CD14-positive monocyte (primary cell): ENCODE measurements at regions not wholly inside any gene's neighbourhood (a gene's known extent, or its start where the extent isn't known, plus 50 kb on each side); places are given as distances from the start of the nearest gene placed in this dataset.

Experiments used
- DNase-seq, 3 donors: peaks; one replicate each; pipeline ENCODE4 v3.0.0-alpha.2; 2011 to 2022
- H2AFZ ChIP-seq: 2 replicates; pipeline ENCODE4 v1.6.0; 2012; ENCODE audit warnings: mild to moderate bottlenecking, low read depth, low read length, inconsistent platforms; ENCODE audit not compliant: insufficient read depth, poor library complexity, severe bottlenecking
- H3K27ac ChIP-seq, 2 donors: 1 replicate in 1 of 2; 2 replicates in 1 of 2; pipeline ENCODE4 v1.5.1; 2012 to 2013; ENCODE audit warnings: low read length in 2 of 2, control low read depth in 1 of 2, inconsistent platforms in 1 of 2, low read depth in 1 of 2, mild to moderate bottlenecking in 1 of 2
- H3K27me3 ChIP-seq, 2 donors: one replicate each; pipeline versions ENCODE4 v1.6.0 to v1.6.1; 2011 to 2013; ENCODE audit warnings: low read length in 2 of 2; ENCODE audit not compliant: control insufficient read depth in 2 of 2, insufficient read depth in 2 of 2
- H3K36me3 ChIP-seq, 2 donors: replicated peaks in 1 of 2; 1 replicate in 1 of 2; 2 replicates in 1 of 2; pipeline versions ENCODE4 v1.5.1 to v1.6.1; 2012 to 2013; ENCODE audit warnings: low read length in 2 of 2, control low read depth in 1 of 2, inconsistent platforms in 1 of 2, mild to moderate bottlenecking in 1 of 2; ENCODE audit not compliant: insufficient read depth in 2 of 2, control insufficient read depth in 1 of 2
- H3K4me1 ChIP-seq, 2 donors: 1 replicate in 1 of 2; 2 replicates in 1 of 2; pipeline versions ENCODE4 v1.5.1 to v1.6.1; 2012 to 2013; ENCODE audit warnings: low read length in 2 of 2, control low read depth in 1 of 2, inconsistent platforms in 1 of 2, mild to moderate bottlenecking in 1 of 2, moderate library complexity in 1 of 2; ENCODE audit not compliant: insufficient read depth in 2 of 2, control insufficient read depth in 1 of 2
- H3K4me2 ChIP-seq: replicated peaks from 2 replicates; pipeline ENCODE3; 2012; ENCODE audit warnings: low read length, moderate library complexity, mild to moderate bottlenecking; ENCODE audit not compliant: poor library complexity, severe bottlenecking; ENCODE audit errors: extremely low read depth
- H3K4me3 ChIP-seq, 3 experiments: fragments of 200-600 bp in 1 of 3; sonication (generic) in 1 of 3; replicated peaks in 1 of 3; 1 replicate in 2 of 3; 2 replicates in 1 of 3; pipeline ENCODE4 v1.5.1; 2011 to 2013; ENCODE audit warnings: low read length in 3 of 3, mild to moderate bottlenecking in 3 of 3, control low read depth in 2 of 3, low read depth in 2 of 3, inconsistent platforms in 1 of 3, moderate library complexity in 1 of 3
- H3K79me2 ChIP-seq: 2 replicates; pipeline ENCODE4 v1.6.0; 2012; ENCODE audit warnings: mild to moderate bottlenecking, control low read depth, inconsistent platforms, low read length, moderate library complexity; ENCODE audit not compliant: insufficient read depth
- H3K9ac ChIP-seq: 2 replicates; pipeline ENCODE4 v1.6.0; 2017; ENCODE audit warnings: low read length, mild to moderate bottlenecking; ENCODE audit not compliant: insufficient read depth, poor library complexity, severe bottlenecking
- H3K9me3 ChIP-seq, 2 donors: replicated peaks in 1 of 2; 1 replicate in 1 of 2; 2 replicates in 1 of 2; pipeline versions ENCODE4 v1.5.1 to v1.6.1; 2012 to 2013; ENCODE audit warnings: low read length in 2 of 2, control low read depth in 1 of 2; ENCODE audit not compliant: control insufficient read depth in 1 of 2, insufficient read depth in 1 of 2
- H4K20me1 ChIP-seq: 2 replicates; pipeline ENCODE4 v1.6.0; 2012; ENCODE audit warnings: mild to moderate bottlenecking, low read length, control low read depth, moderate library complexity; ENCODE audit not compliant: insufficient read depth
- H3K27ac Mint-ChIP-seq, 7 donors: one replicate each; pipeline ENCODE4 v1.8.0; 2020; ENCODE audit warnings: mild to moderate bottlenecking in 7 of 7, mixed read lengths in 7 of 7, moderate library complexity in 6 of 7, inconsistent platforms in 2 of 7
- H3K27me3 Mint-ChIP-seq, 3 donors: one replicate each; pipeline ENCODE4 v1.8.0; 2021 to 2022; ENCODE audit warnings: low read depth in 3 of 3, mild to moderate bottlenecking in 3 of 3, mixed read lengths in 3 of 3, moderate library complexity in 3 of 3, inconsistent platforms in 1 of 3
- H3K36me3 Mint-ChIP-seq, 2 donors: one replicate each; pipeline ENCODE4 v1.8.0; 2020; ENCODE audit warnings: mixed read lengths in 2 of 2, inconsistent platforms in 1 of 2, mild to moderate bottlenecking in 1 of 2
- H3K4me1 Mint-ChIP-seq: one replicate; pipeline ENCODE4 v1.8.0; 2020; ENCODE audit warnings: mild to moderate bottlenecking, mixed read lengths
- H3K4me3 Mint-ChIP-seq, 2 donors: one replicate each; pipeline ENCODE4 v1.8.0; 2020; ENCODE audit warnings: mild to moderate bottlenecking in 2 of 2, mixed read lengths in 2 of 2, moderate library complexity in 1 of 2
- H3K9me3 Mint-ChIP-seq, 7 donors: one replicate each; pipeline ENCODE4 v1.8.0; 2020 to 2022; ENCODE audit warnings: mixed read lengths in 7 of 7, mild to moderate bottlenecking in 6 of 7, moderate library complexity in 6 of 7, inconsistent platforms in 2 of 7
- WGBS: methylation state at CpG from one replicate; pipeline ENCODE4 v1.1.5; 2013; ENCODE audit warnings: missing lambda C conversion rate; ENCODE audit not compliant: insufficient coverage; 5-methylcytosine and 5-hydroxymethylcytosine counted together
- intact Hi-C, 2 donors: fragments of 100-400 bp; cut with micrococcal nuclease; formaldehyde crosslinking; loops; one replicate each; pipeline versions ENCODE4 v1.15.0 to v1.15.1; 2023
- TF ChIP-seq, protein P1 (sequence below): fragments of 200-600 bp; IDR thresholded peaks from one replicate; pipeline ENCODE4 v1.8.0; 2022; ENCODE audit warnings: antibody characterized with exemption, mild to moderate bottlenecking

DNA sequence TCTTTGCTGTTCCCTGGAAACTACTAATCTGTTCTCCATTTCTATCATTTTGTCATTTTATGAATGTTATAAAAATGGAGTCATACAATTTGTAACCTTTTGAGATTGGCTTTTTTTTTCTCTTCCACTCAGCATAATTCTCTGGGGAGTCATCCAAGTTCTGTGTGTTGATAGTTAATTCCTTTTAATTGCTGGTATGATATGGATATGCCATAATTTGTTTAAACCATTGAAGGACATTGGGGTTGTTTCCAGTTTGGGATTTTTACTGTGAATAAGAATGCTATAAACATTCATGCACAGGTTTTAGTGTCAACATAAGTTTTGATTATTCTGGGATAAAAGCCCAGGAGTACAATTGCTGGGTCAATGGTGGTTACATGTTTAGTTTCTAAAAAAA lies 279.4 kb downstream of the WNT5A start:
- TF ChIP-seq, protein P1, sequence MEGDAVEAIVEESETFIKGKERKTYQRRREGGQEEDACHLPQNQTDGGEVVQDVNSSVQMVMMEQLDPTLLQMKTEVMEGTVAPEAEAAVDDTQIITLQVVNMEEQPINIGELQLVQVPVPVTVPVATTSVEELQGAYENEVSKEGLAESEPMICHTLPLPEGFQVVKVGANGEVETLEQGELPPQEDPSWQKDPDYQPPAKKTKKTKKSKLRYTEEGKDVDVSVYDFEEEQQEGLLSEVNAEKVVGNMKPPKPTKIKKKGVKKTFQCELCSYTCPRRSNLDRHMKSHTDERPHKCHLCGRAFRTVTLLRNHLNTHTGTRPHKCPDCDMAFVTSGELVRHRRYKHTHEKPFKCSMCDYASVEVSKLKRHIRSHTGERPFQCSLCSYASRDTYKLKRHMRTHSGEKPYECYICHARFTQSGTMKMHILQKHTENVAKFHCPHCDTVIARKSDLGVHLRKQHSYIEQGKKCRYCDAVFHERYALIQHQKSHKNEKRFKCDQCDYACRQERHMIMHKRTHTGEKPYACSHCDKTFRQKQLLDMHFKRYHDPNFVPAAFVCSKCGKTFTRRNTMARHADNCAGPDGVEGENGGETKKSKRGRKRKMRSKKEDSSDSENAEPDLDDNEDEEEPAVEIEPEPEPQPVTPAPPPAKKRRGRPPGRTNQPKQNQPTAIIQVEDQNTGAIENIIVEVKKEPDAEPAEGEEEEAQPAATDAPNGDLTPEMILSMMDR: no peak
- H3K9ac ChIP-seq: no peak overlapping the region
- H3K4me1 Mint-ChIP-seq: no peaks in the 10 kb centered on the region
- H4K20me1 ChIP-seq: no peaks in the 10 kb centered on the region
- H2AFZ ChIP-seq: no peak overlapping the region
- H3K9me3 Mint-ChIP-seq: peaks cover 2 to 14% (median 8%) of the 10 kb centered on the region in 7 donors
- no peak overlapping the region for H3K4me2 ChIP-seq
- no peaks in the 10 kb centered on the region for H3K79me2 ChIP-seq
- H3K36me3 Mint-ChIP-seq: no peaks in the 10 kb centered on the region
- no peak overlapping the region for H3K27ac Mint-ChIP-seq
- H3K27me3 ChIP-seq: no peaks in the 10 kb centered on the region
- no peak overlapping the region for H3K4me3 Mint-ChIP-seq
- H3K27ac ChIP-seq: no peak overlapping the region
- H3K9me3 ChIP-seq: peaks cover 0 to 4% of the 10 kb centered on the region in 2 donors
- H3K27me3 Mint-ChIP-seq: peaks cover 0 to 1% (median 0%) of the 10 kb centered on the region in 3 donors
- H3K4me3 ChIP-seq: no peak overlapping the region
- H3K36me3 ChIP-seq: no peaks in the 10 kb centered on the region
- no peaks in the 10 kb centered on the region for H3K4me1 ChIP-seq
- DNase-seq: no peak
- intact Hi-C loops: no loop called here

DNA sequence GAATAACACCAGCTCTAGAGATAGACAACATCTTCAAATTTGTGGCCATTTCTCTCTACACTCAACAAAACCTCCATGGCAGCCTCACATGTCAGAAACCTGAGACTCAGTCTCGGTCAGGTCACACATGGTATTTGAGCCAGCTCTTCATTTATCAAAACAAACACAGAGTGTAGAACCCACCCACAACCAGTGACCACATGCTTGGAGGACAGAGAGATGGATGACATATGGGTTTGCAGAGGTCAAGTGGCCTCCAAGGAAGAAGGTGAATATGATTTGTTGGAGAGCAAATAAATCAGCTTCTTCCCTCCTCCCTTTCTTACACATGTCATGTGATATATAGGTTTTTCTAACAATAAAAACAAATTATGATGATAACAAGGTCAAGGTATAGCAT lies 278.1 kb upstream of the LRTM1 start:
- peaks cover 2 to 14% (median 8%) of the 10 kb centered on the region in 7 donors for H3K9me3 Mint-ChIP-seq
- H3K27me3 ChIP-seq: no peaks in the 10 kb centered on the region
- H3K27me3 Mint-ChIP-seq: peaks cover 0 to 1% (median 0%) of the 10 kb centered on the region in 3 donors
- H4K20me1 ChIP-seq: no peaks in the 10 kb centered on the region
- no peaks in the 10 kb centered on the region for H3K36me3 ChIP-seq
- no peaks in the 10 kb centered on the region for H3K36me3 Mint-ChIP-seq
- peaks cover 0 to 4% of the 10 kb centered on the region in 2 donors for H3K9me3 ChIP-seq
- TF ChIP-seq, protein P1: no peak
- H2AFZ ChIP-seq: no peak overlapping the region
- H3K27ac Mint-ChIP-seq: no peak overlapping the region
- no peak overlapping the region for H3K9ac ChIP-seq
- no peak overlapping the region for H3K4me3 Mint-ChIP-seq
- H3K4me1 ChIP-seq: no peaks in the 10 kb centered on the region
- no peaks in the 10 kb centered on the region for H3K4me1 Mint-ChIP-seq
- intact Hi-C loops: no loop called here
- no peak overlapping the region for H3K4me2 ChIP-seq
- H3K27ac ChIP-seq: no peak overlapping the region
- WGBS: no CpG with 5 or more reads among the region's 1 CpG
- no peak overlapping the region for H3K4me3 ChIP-seq
- H3K79me2 ChIP-seq: no peaks in the 10 kb centered on the region
- no peak for DNase-seq
